ENCODE measurements at regions not wholly inside any gene's neighbourhood (a gene's known extent, or its start where the extent isn't known, plus 50 kb on each side); places are given as distances from the start of the nearest gene placed in this dataset.

GRCh38 chr6:25105070-25105925 is 169.5 kb upstream of the RIPOR2 start:
- DNase-seq (ENCODE audit: low read depth in 1 of 2, low spot score in 1 of 2) (no peak), ATAC-seq (no peak), FAIRE-seq (no peak)
- no peaks in the 10 kb centered on the region for H3K4me1 ChIP-seq
- 13% methylated on average over 7 of the region's 7 CpGs for WGBS (ENCODE audit: missing lambda C conversion rate)
- TF ChIP-seq EHF (CRISPR knock-in tag; IDR thresholded peaks at IDR 0.05) (no peak), ESRRA (IDR thresholded peaks at IDR 0.05; ENCODE audit: borderline replicate concordance, low read length) (no peak), HMGXB4 (CRISPR knock-in tag; IDR thresholded peaks at IDR 0.05; ENCODE audit: borderline replicate concordance) (no peak), ELK1 (IDR thresholded peaks at IDR 0.05; ENCODE audit: low read depth, low read length) (no peak), MYC (IDR thresholded peaks at IDR 0.05; ENCODE audit: borderline replicate concordance, low read length) (no peak), FOXS1 (CRISPR knock-in tag; IDR thresholded peaks at IDR 0.05) (no peak), FOSL2 (IDR thresholded peaks at IDR 0.05) (no peak), FOSL2 (CRISPR knock-in tag; IDR thresholded peaks at IDR 0.05) (no peak), BCL3 (IDR thresholded peaks at IDR 0.05) (no peak), TP53 (CRISPR knock-in tag; IDR thresholded peaks at IDR 0.05) (no peak), SREBF2 (IDR thresholded peaks at IDR 0.05) (no peak), JUN (IDR thresholded peaks at IDR 0.05) (no peak), MAZ (IDR thresholded peaks at IDR 0.05; ENCODE audit: borderline replicate concordance, low read depth, low read length) (no peak), ZSCAN20 (CRISPR knock-in tag; IDR thresholded peaks at IDR 0.05) (no peak)
- H3K4me3 ChIP-seq, result no peak overlapping the region
- H3K4me2 ChIP-seq, result no peak overlapping the region
- ChIA-PET CTCF (no interaction called here), POLR2A (no interaction called here)
- H3K9me3 ChIP-seq, result no peaks in the 10 kb centered on the region
- no peak overlapping the region for H3K27ac ChIP-seq

- 42% methylated on average over 2 of the region's 2 CpGs for WGBS (ENCODE audit: missing lambda C conversion rate)
- Histone ChIP-seq H3K9me3 (no peaks in the 10 kb centered on the region), H3K4me3 (no peak overlapping the region), H3K4me1 (no peaks in the 10 kb centered on the region), H3K4me2 (no peak overlapping the region), H3K27ac (no peak overlapping the region)
- TF ChIP-seq PBX3 (IDR thresholded peaks at IDR 0.05) (no peak), KDM1A (IDR thresholded peaks at IDR 0.05; ENCODE audit: low read depth) (no peak), POLR2A (IDR thresholded peaks at IDR 0.05; ENCODE audit: low read length) (no peak), BCL3 (IDR thresholded peaks at IDR 0.05) (no peak), CHD2 (IDR thresholded peaks at IDR 0.05; ENCODE audit: low read length, partially characterized antibody) (no peak), EHF (CRISPR knock-in tag; IDR thresholded peaks at IDR 0.05) (no peak), HOXA7 (CRISPR knock-in tag; IDR thresholded peaks at IDR 0.05) (no peak), JUNB (IDR thresholded peaks at IDR 0.05) (no peak), ZNF302 (CRISPR knock-in tag; IDR thresholded peaks at IDR 0.05) (no peak), NPAS2 (CRISPR knock-in tag; IDR thresholded peaks at IDR 0.05; ENCODE audit: borderline replicate concordance) (no peak), MAFK (IDR thresholded peaks at IDR 0.05; ENCODE audit: partially characterized antibody) (no peak), ZC3H11A (IDR thresholded peaks at IDR 0.05) (no peak), HOXB5 (CRISPR knock-in tag; IDR thresholded peaks at IDR 0.05) (no peak), HDAC2 (IDR thresholded peaks at IDR 0.05) (no peak)
- ATAC-seq (no peak), FAIRE-seq (no peak), DNase-seq (ENCODE audit: low read depth in 1 of 2, low spot score in 1 of 2) (no peak)
- CTCF ChIA-PET, result interaction anchor here (0.8 kb wide), 1 partner anchor 125 kb away, joined by 3 read pairs; no protein-coding TSS in a partner anchor
- POLR2A ChIA-PET, result no interaction called here
These were observed 171.5 kb upstream of the RIPOR2 start for GRCh38 chr6:25107218-25107617.
